Adrenal gland (tissue), 9 donors: ENCODE measurements at regions not wholly inside any gene's neighbourhood (a gene's known extent, or its start where the extent isn't known, plus 50 kb on each side); places are given as distances from the start of the nearest gene placed in this dataset.
A peak's percentile ranks its signal among the peaks of the same experiment; 100 is the strongest.

Source experiments
- DNase-seq, 7 donors: peaks; one replicate each; pipeline ENCODE4 v3.0.0-alpha.2; 2019 to 2020
- H3K27ac ChIP-seq, 5 donors: fragments of 200-600 bp; sonication (generic) in 4 of 5; 1 replicate in 3 of 5; 2 replicates in 2 of 5; pipeline versions ENCODE4 v1.5.1 to v1.8.0; 2016 to 2020; ENCODE audit warnings: mild to moderate bottlenecking in 1 of 5
- H3K27me3 ChIP-seq: fragments of 200-600 bp; 2 replicates; pipeline ENCODE4 v1.8.0; 2021
- H3K36me3 ChIP-seq, 2 donors: fragments of 200-600 bp; replicated peaks in 1 of 2; 1 replicate in 1 of 2; 2 replicates in 1 of 2; pipeline versions ENCODE4 v1.5.1 to v1.8.0; 2018 to 2022
- H3K4me1 ChIP-seq, 2 donors: fragments of 200-600 bp; replicated peaks in 1 of 2; 1 replicate in 1 of 2; 2 replicates in 1 of 2; pipeline versions ENCODE4 v1.5.1 to v1.8.0; 2018 to 2021
- H3K4me3 ChIP-seq, 4 donors: fragments of 200-600 bp; sonication (generic) in 3 of 4; one replicate each; pipeline ENCODE4 v1.5.1; 2016 to 2018
- H3K9me3 ChIP-seq, 3 donors: fragments of 200-600 bp; sonication (generic) in 1 of 3; replicated peaks in 1 of 3; 1 replicate in 2 of 3; 2 replicates in 1 of 3; pipeline versions ENCODE4 v1.5.1 to v1.8.0; 2016 to 2021
- POLR2A ChIP-seq, 2 donors: fragments of 450-650 bp; IDR thresholded peaks; one replicate each; pipeline ENCODE4 v1.6.1; 2017; ENCODE audit warnings: antibody characterized with exemption in 2 of 2, mild to moderate bottlenecking in 2 of 2, moderate library complexity in 1 of 2
- WGBS, 4 donors: extraction: QIAGEN DNeasy Blood & Tissue Kit in 2 of 4; methylation state at CpG; one replicate each; pipeline versions ENCODE4 v1.1.5 to v1.1.7; 2013 to 2017; 5-methylcytosine and 5-hydroxymethylcytosine counted together
- intact Hi-C, 2 donors: fragments of 100-400 bp; cut with DNase I; formaldehyde crosslinking; loops; one replicate each; pipeline versions ENCODE4 v1.14.1 to v1.15.0; 2022 to 2023
- TF ChIP-seq, protein P1 (sequence below), 6 experiments: fragments of 450-650 bp in 4 of 6; fragments of 200-600 bp in 2 of 6; sonication (generic) in 1 of 6; IDR thresholded peaks; 1 replicate in 5 of 6; 2 replicates in 1 of 6; pipeline versions ENCODE4 v1.5.1 to v1.8.0; 2016 to 2021; ENCODE audit warnings: antibody characterized with exemption in 6 of 6, mild to moderate bottlenecking in 2 of 6, moderate library complexity in 1 of 6
- donor health status: healthy with polysubstance abuse.
- donor health status: Bipolar disorder and iron deficiency.
- donor health status: DM: yes; HTN: yes; CAD: no.
- donor health status: DM: no; HTN: no; CAD: no.
- donor health status: DM: no; HTN: no; CAD: no.

DNA sequence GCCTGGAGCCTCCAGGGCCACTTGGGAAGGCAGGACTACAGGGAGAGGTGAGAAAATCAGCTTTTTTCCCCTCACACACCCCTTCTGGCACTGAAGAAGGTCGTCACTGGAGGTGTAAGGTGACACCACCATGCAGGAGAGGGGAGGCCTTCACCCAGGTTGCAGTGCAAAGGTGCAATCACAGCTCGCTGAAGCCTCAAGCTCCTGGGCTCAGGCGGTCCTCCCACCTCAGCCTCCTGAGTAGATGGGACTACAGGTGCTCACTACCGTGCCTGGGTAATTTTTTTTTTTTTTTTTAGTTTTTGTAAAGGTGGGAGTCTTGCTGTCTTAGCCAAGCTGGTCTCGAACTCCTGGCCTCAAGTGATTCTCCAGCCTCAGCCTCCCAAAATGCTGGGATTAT lies 93.6 kb downstream of the TNFAIP2 start:
- H3K36me3 ChIP-seq = no peaks in the 10 kb centered on the region

DNA sequence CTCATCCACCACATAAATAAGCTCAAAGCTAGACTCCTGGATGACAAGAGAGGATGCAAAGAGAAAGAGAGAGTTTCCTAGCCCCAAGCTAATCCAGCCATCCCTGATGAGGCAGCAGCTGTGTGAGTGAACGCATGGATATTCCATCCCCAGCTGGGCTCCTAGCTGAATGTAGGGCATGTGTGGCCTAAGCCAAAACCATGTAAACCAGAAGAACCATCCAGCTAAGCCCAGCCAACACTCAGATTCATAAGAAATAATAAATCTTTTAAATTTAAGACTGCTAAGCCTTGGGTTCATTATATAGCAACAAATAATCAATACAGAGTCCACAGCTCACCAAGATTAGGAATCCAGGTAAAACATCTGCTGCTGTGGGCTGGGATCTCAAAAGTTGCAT lies 94.3 kb downstream of the TNFAIP2 start:
- peaks cover 0 to 7% of the 10 kb centered on the region in 2 donors for H3K4me1 ChIP-seq
- H3K27me3 ChIP-seq = peaks cover 13% of the 10 kb centered on the region
- no peak overlapping the region for H3K27ac ChIP-seq
- intact Hi-C loops = no loop called here
- TF ChIP-seq, protein P1, sequence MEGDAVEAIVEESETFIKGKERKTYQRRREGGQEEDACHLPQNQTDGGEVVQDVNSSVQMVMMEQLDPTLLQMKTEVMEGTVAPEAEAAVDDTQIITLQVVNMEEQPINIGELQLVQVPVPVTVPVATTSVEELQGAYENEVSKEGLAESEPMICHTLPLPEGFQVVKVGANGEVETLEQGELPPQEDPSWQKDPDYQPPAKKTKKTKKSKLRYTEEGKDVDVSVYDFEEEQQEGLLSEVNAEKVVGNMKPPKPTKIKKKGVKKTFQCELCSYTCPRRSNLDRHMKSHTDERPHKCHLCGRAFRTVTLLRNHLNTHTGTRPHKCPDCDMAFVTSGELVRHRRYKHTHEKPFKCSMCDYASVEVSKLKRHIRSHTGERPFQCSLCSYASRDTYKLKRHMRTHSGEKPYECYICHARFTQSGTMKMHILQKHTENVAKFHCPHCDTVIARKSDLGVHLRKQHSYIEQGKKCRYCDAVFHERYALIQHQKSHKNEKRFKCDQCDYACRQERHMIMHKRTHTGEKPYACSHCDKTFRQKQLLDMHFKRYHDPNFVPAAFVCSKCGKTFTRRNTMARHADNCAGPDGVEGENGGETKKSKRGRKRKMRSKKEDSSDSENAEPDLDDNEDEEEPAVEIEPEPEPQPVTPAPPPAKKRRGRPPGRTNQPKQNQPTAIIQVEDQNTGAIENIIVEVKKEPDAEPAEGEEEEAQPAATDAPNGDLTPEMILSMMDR (IDR thresholded peaks at IDR 0.05) = no peak
- no peak for TF ChIP-seq POLR2A (IDR thresholded peaks at IDR 0.05)
- no peaks in the 10 kb centered on the region for H3K36me3 ChIP-seq
- no peak overlapping the region for H3K4me3 ChIP-seq
- H3K9me3 ChIP-seq = no peaks in the 10 kb centered on the region
- no peak for DNase-seq
- 87 to 100% (median 93%) methylated on average over 1 of the region's 1 CpG for WGBS, 4 donors

More for the DNA sequence above, 93.6 kb downstream of the TNFAIP2 start:
- TF ChIP-seq, protein P1 (IDR thresholded peaks at IDR 0.05) = no peak
- TF ChIP-seq POLR2A (IDR thresholded peaks at IDR 0.05) = no peak
- no peaks in the 10 kb centered on the region for H3K9me3 ChIP-seq
- H3K4me1 ChIP-seq = peaks cover 0 to 7% of the 10 kb centered on the region in 2 donors
- no peak overlapping the region for H3K4me3 ChIP-seq
- no peak for DNase-seq
- peaks cover 13% of the 10 kb centered on the region for H3K27me3 ChIP-seq
- no peak overlapping the region for H3K27ac ChIP-seq
- intact Hi-C loops = no loop called here
- WGBS, 4 donors = 86 to 91% (median 89%) methylated on average over 5 of the region's 5 CpGs

DNA sequence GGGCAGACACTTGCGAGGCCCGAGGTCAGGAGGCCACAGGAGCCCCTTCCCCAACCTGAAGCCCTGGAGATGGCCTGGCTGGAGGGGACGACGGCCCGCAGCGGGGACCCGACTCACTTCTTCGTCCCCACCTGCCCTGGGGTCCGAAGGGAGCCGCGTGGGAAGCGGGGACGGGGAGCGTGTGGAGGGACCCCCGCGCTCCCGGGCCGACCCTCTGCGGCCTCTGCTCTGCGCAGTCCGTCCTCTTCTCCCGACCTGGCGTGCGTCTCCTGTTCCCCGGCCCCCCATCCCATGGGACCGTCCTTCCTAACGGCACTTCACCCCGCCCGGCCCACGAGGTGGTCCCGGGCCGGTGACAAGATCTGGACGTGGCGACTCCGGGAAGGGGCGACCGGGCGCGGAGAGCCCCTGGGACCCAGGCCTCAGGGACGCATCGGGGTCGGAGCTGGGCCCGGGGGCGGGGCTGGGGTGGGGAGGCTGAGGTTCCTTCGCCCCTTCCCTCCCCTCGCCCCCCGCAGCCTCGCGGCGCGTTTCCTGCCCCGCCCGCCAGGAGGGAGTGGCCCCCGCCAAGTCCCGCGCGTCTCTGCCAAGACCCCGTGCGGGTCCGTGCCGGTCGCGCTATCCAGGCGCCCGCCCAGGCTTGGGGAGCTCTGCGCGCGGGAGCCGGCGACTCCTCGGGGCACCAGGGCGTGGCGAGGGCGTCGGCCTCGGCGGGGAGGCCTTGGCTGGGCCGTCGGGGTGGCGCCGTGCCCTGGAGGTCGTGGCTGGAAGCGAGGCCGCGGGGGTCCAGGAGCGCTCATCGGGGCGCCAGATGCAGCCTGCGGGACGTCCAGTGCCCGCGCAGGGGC lies 97.1 kb downstream of the TNFAIP2 start:
- WGBS, 4 donors = 18 to 65% (median 40%) methylated on average over 7 to 92 of the region's 92 CpGs
- Histone ChIP-seq H3K27ac (no peak overlapping the region), H3K4me3 (peak overlapping the region in 1 of 4 donors; percentile 38), H3K9me3 (no peaks in the 10 kb centered on the region), H3K4me1 (peaks cover 0 to 7% of the 10 kb centered on the region in 2 donors), H3K36me3 (no peaks in the 10 kb centered on the region), H3K27me3 (peaks cover 13% of the 10 kb centered on the region)
- TF ChIP-seq, protein P1 (IDR thresholded peaks at IDR 0.05) = no peak
- no peak for TF ChIP-seq POLR2A (IDR thresholded peaks at IDR 0.05)
- intact Hi-C loops = no loop called here
- peak in 1 of 7 donors; percentile 12 for DNase-seq

DNA sequence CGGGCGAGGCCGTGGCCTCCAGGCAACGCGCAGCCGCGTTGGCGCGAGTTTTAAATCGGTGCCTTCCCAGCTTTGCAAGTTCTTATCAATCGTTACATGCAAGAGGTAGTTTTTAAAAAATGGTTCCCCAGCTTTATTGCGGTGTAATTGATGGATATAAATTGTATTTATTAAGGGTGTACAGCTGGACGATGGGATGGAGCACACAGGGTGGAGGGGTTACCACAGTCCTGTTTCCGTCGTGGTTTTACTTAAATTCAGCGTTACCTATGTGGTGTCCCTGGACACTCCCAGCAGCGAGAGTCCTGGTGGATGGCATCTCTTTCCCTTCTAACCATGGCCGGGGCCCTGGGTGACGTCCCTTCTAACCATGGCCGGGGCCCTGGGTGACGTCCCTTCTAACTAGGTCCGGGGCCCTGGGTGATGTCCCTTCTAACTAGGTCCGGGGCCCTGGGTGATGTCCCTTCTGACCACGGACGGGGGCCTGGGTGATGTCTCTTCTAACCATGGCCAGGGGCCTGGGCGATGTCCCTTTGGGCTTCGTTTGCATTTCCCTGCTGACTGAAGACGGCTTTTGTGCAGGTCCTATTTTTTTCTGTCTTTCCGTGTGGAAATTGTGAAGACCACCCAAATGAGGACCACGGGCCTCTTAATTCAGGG lies 97.9 kb downstream of the TNFAIP2 start:
- Histone ChIP-seq H3K27ac (no peak overlapping the region), H3K36me3 (no peaks in the 10 kb centered on the region), H3K4me1 (peaks cover 0 to 7% of the 10 kb centered on the region in 2 donors), H3K4me3 (peak overlapping the region in 1 of 4 donors; percentile 38), H3K9me3 (no peaks in the 10 kb centered on the region), H3K27me3 (peaks cover 13% of the 10 kb centered on the region)
- 43 to 57% (median 50%) methylated on average over 18 to 30 of the region's 30 CpGs for WGBS, 4 donors
- TF ChIP-seq, protein P1 (IDR thresholded peaks at IDR 0.05) = no peak
- no peak for TF ChIP-seq POLR2A (IDR thresholded peaks at IDR 0.05)
- intact Hi-C loops = no loop called here
- peak in 2 of 7 donors; percentile 16 to 33 for DNase-seq
